VCaP (cell line): ENCODE measurements at regions not wholly inside any gene's neighbourhood (a gene's known extent, or its start where the extent isn't known, plus 50 kb on each side); places are given as distances from the start of the nearest gene placed in this dataset.

Experiments used
- H3K27ac ChIP-seq: fragments of 450-650 bp; 2 replicates; pipeline ENCODE4 v1.5.1; 2017
- CTCF ChIP-seq: fragments of 450-650 bp; conservative IDR thresholded peaks from 2 replicates; pipeline ENCODE4 v1.5.1; 2017; ENCODE audit warnings: mild to moderate bottlenecking, moderate library complexity

GRCh38 chr17:14459955-14460354 lies 159.1 kb downstream of the HS3ST3B1 start:
- H3K27ac ChIP-seq = no peak overlapping the region

GRCh38 chr17:14458724-14459123 lies 157.8 kb downstream of the HS3ST3B1 start:
- no peak for TF ChIP-seq CTCF
- H3K27ac ChIP-seq = no peak overlapping the region

More at GRCh38 chr17:14459955-14460354, 159.1 kb downstream of the HS3ST3B1 start:
- TF ChIP-seq CTCF = no peak

GRCh38 chr17:14454746-14455145 lies 153.9 kb downstream of the HS3ST3B1 start:
- TF ChIP-seq CTCF = no peak

GRCh38 chr17:14452856-14453255 lies 152.0 kb downstream of the HS3ST3B1 start:
- no peak for TF ChIP-seq CTCF
- no peak overlapping the region for H3K27ac ChIP-seq

More at GRCh38 chr17:14454746-14455145, 153.9 kb downstream of the HS3ST3B1 start:
- H3K27ac ChIP-seq = no peak overlapping the region

GRCh38 chr17:14451729-14452191 lies 150.9 kb downstream of the HS3ST3B1 start:
- no peak for TF ChIP-seq CTCF
- H3K27ac ChIP-seq = no peak overlapping the region

GRCh38 chr17:14448818-14449217 lies 147.9 kb downstream of the HS3ST3B1 start:
- no peak overlapping the region for H3K27ac ChIP-seq
- no peak for TF ChIP-seq CTCF

- no peak for TF ChIP-seq CTCF
- H3K27ac ChIP-seq = no peak overlapping the region
Observed at GRCh38 chr17:14446825-14447224, 145.9 kb downstream of the HS3ST3B1 start.
